GM06990 (cell line): ENCODE measurements at regions not wholly inside any gene's neighbourhood (a gene's known extent, or its start where the extent isn't known, plus 50 kb on each side); places are given as distances from the start of the nearest gene placed in this dataset.

Source experiments
- DNase-seq: peaks from one replicate; pipeline ENCODE4 v3.0.0-alpha.2; 2011; ENCODE audit not compliant: insufficient read length; ENCODE audit errors: extremely low read depth
- H3K27me3 ChIP-seq: replicated peaks from 2 replicates; pipeline ENCODE4 v1.6.0; 2011; ENCODE audit warnings: low read length; ENCODE audit not compliant: control insufficient read depth, insufficient read depth
- H3K36me3 ChIP-seq: 2 replicates; pipeline ENCODE4 v1.5.1; 2011; ENCODE audit warnings: low read length; ENCODE audit not compliant: control insufficient read depth, insufficient read depth
- H3K4me3 ChIP-seq: replicated peaks from 2 replicates; pipeline ENCODE4 v1.5.1; 2011; ENCODE audit warnings: low read depth, mild to moderate bottlenecking, control low read depth, low read length
- TF ChIP-seq, protein P1 (sequence below): IDR thresholded peaks from 2 replicates; pipeline ENCODE4 v1.5.1; 2011; ENCODE audit warnings: low read length, control low read depth, mild to moderate bottlenecking, inconsistent platforms; ENCODE audit not compliant: insufficient read depth, poor library complexity, severe bottlenecking

DNA sequence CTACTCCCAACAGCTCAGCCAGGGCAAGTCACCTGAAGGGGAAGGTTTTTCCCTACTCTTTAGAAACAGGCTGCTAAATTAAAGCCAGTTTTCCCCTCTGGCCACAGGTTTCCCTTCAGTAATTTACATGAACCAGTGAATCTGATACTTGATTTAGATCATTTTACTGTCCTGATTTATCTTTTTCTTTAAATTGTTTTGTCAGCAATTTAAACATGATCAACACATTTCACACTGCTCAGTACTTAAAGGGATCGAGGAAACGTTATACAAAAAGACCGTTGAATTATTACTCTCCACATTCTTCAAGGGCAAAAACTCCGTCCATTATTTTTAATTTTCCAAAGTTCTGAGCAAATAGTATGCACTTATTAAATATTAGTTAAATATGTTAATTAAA, 1165.7 kb upstream of the GYPC start:
- no peaks in the 10 kb centered on the region for H3K27me3 ChIP-seq
- H3K36me3 ChIP-seq, result no peaks in the 10 kb centered on the region
- H3K4me3 ChIP-seq, result no peak overlapping the region
- TF ChIP-seq, protein P1, sequence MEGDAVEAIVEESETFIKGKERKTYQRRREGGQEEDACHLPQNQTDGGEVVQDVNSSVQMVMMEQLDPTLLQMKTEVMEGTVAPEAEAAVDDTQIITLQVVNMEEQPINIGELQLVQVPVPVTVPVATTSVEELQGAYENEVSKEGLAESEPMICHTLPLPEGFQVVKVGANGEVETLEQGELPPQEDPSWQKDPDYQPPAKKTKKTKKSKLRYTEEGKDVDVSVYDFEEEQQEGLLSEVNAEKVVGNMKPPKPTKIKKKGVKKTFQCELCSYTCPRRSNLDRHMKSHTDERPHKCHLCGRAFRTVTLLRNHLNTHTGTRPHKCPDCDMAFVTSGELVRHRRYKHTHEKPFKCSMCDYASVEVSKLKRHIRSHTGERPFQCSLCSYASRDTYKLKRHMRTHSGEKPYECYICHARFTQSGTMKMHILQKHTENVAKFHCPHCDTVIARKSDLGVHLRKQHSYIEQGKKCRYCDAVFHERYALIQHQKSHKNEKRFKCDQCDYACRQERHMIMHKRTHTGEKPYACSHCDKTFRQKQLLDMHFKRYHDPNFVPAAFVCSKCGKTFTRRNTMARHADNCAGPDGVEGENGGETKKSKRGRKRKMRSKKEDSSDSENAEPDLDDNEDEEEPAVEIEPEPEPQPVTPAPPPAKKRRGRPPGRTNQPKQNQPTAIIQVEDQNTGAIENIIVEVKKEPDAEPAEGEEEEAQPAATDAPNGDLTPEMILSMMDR, result no peak
- no peak for DNase-seq

- Histone ChIP-seq H3K36me3 (no peaks in the 10 kb centered on the region), H3K27me3 (no peaks in the 10 kb centered on the region), H3K4me3 (no peak overlapping the region)
- no peak for DNase-seq
- TF ChIP-seq, protein P1, result no peak
These were observed 1164.3 kb upstream of the GYPC start for GRCh38 chr2:125491663-125492062.

GRCh38 chr2:125512313-125512712, 1143.6 kb upstream of the GYPC start:
- H3K27me3 ChIP-seq, result no peaks in the 10 kb centered on the region
- no peak for DNase-seq
- H3K36me3 ChIP-seq, result no peaks in the 10 kb centered on the region
- TF ChIP-seq, protein P1, result no peak
- H3K4me3 ChIP-seq, result no peak overlapping the region

DNA sequence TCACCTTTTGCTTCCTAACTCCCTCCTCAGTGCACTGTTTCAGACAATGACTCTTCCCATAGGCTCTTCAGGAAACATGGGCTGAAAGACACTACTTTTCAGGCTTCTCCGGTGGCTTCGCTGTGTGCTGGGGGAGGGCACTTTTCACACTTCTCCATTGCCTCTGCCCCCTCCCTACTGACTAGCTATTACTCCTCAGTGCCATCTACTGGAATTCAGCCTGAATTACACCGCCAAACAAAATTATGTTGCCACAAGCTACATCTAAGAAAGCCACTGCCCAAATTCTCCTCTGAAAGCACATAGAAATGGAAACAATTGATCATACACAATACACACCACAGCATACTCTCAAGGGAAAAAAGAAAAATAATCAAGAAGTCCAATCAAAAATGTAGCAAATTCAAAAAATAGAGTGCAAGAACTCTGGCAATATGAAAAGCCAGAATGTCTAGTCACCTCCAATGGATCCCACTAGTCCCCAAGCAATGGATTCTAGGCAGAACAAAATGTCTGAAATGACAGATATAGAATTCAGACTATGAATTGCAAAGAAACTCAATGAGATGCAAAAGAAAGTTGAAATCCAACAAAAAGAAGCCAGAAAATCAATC, 1139.4 kb upstream of the GYPC start:
- DNase-seq, result no peak
- Histone ChIP-seq H3K27me3 (no peaks in the 10 kb centered on the region), H3K36me3 (no peaks in the 10 kb centered on the region), H3K4me3 (no peak overlapping the region)
- TF ChIP-seq, protein P1, result peak; percentile 73

DNA sequence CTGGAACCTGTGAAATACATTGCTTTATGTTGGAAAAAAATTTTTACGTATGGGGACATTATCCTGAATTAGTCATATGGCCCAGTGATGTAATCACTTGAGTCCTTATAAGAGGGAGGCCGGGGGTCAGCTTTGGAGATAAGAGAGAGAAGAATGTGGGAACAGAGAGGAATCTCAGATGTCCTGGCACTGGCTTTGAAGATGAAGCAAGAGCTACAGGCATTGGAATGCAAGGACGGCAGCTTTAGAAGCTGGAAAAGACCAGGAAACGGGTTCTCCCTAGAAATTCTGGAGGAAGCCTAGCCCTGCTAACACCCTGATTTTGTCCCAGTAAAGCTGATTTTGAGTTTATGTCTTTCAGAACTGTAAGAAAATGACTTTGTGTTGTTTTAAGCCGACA, 1129.9 kb upstream of the GYPC start:
- Histone ChIP-seq H3K36me3 (no peaks in the 10 kb centered on the region), H3K4me3 (no peak overlapping the region), H3K27me3 (no peaks in the 10 kb centered on the region)
- no peak for DNase-seq
- TF ChIP-seq, protein P1, result no peak

DNA sequence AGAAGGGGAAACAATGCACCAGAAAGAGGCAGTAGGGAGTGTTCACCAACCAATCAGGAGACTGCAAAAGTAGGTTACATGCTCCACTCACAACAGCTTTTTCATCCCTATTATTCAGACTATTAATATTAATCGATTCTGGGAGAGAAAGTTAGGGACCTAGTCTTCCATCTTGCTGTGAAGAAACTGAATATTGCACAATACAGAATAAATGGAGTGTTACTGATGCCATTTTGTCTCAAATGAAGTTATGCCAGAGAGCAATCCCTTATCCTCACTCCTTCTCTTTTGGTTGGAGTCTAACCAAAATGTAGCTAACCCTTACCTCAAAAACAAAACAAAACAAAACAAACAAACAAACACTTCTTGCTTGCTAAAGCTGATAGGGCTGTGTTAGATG, 1120.9 kb upstream of the GYPC start:
- Histone ChIP-seq H3K36me3 (no peaks in the 10 kb centered on the region), H3K4me3 (no peak overlapping the region), H3K27me3 (no peaks in the 10 kb centered on the region)
- TF ChIP-seq, protein P1, result no peak
- DNase-seq, result no peak
